ENCODE measurements at regions not wholly inside any gene's neighbourhood (a gene's known extent, or its start where the extent isn't known, plus 50 kb on each side); places are given as distances from the start of the nearest gene placed in this dataset.

- H3K36me3 ChIP-seq: no peaks in the 10 kb centered on the region
- H3K4me3 ChIP-seq: no peak overlapping the region
- H3K9me3 ChIP-seq: no peaks in the 10 kb centered on the region
- no peak overlapping the region for H3K27ac ChIP-seq
- no peak for DNase-seq (ENCODE audit: low spot score)
- no peaks in the 10 kb centered on the region for H3K4me1 ChIP-seq
- TF ChIP-seq CTCF (IDR thresholded peaks at IDR 0.05): no peak
- no peaks in the 10 kb centered on the region for H3K27me3 ChIP-seq
These were observed 119.8 kb upstream of the ATP8B1 start for GRCh38 chr18:57922885-57923284.

- H3K4me1 ChIP-seq: no peaks in the 10 kb centered on the region
- no peaks in the 10 kb centered on the region for H3K36me3 ChIP-seq
- H3K27ac ChIP-seq: no peak overlapping the region
- H3K9me3 ChIP-seq: no peaks in the 10 kb centered on the region
- no peak for TF ChIP-seq CTCF (IDR thresholded peaks at IDR 0.05)
- no peak for DNase-seq (ENCODE audit: low spot score)
- no peaks in the 10 kb centered on the region for H3K27me3 ChIP-seq
- no peak overlapping the region for H3K4me3 ChIP-seq
These were observed 118.6 kb upstream of the ATP8B1 start for GRCh38 chr18:57921708-57922107.

GRCh38 chr18:57920036-57920435 is 116.9 kb upstream of the ATP8B1 start:
- Histone ChIP-seq H3K4me1 (peaks cover 0 to 8% of the 10 kb centered on the region in 2 donors), H3K27ac (no peak overlapping the region), H3K36me3 (no peaks in the 10 kb centered on the region), H3K9me3 (no peaks in the 10 kb centered on the region), H3K4me3 (no peak overlapping the region), H3K27me3 (no peaks in the 10 kb centered on the region)
- no peak for DNase-seq (ENCODE audit: low spot score)
- TF ChIP-seq CTCF (IDR thresholded peaks at IDR 0.05): no peak

- no peak for TF ChIP-seq CTCF (IDR thresholded peaks at IDR 0.05)
- peaks cover 0 to 8% of the 10 kb centered on the region in 2 donors for H3K4me1 ChIP-seq
- DNase-seq (ENCODE audit: low spot score): no peak
- no peak overlapping the region for H3K27ac ChIP-seq
- no peaks in the 10 kb centered on the region for H3K9me3 ChIP-seq
- no peak overlapping the region for H3K4me3 ChIP-seq
- no peaks in the 10 kb centered on the region for H3K36me3 ChIP-seq
- no peaks in the 10 kb centered on the region for H3K27me3 ChIP-seq
These were observed 115.5 kb upstream of the ATP8B1 start for GRCh38 chr18:57918601-57919000.

- no peaks in the 10 kb centered on the region for H3K36me3 ChIP-seq
- H3K9me3 ChIP-seq: no peaks in the 10 kb centered on the region
- no peaks in the 10 kb centered on the region for H3K27me3 ChIP-seq
- H3K4me3 ChIP-seq: no peak overlapping the region
- H3K27ac ChIP-seq: no peak overlapping the region
- H3K4me1 ChIP-seq: peaks cover 0 to 8% of the 10 kb centered on the region in 2 donors
- TF ChIP-seq CTCF (IDR thresholded peaks at IDR 0.05): no peak
- no peak for DNase-seq (ENCODE audit: low spot score)
These were observed 113.6 kb upstream of the ATP8B1 start for GRCh38 chr18:57916684-57917083.

GRCh38 chr18:57915865-57916582 is 112.9 kb upstream of the ATP8B1 start:
- H3K27ac ChIP-seq: no peak overlapping the region

More at GRCh38 chr18:57915865-57916582, 112.9 kb upstream of the ATP8B1 start:
- no peaks in the 10 kb centered on the region for H3K9me3 ChIP-seq
- H3K27me3 ChIP-seq: no peaks in the 10 kb centered on the region
- H3K4me1 ChIP-seq: peaks cover 0 to 8% of the 10 kb centered on the region in 2 donors
- H3K4me3 ChIP-seq: no peak overlapping the region
- H3K36me3 ChIP-seq: no peaks in the 10 kb centered on the region
- TF ChIP-seq CTCF (IDR thresholded peaks at IDR 0.05): no peak
- DNase-seq (ENCODE audit: low spot score): no peak
